Choroid plexus epithelial cell (primary cell): ENCODE measurements at regions not wholly inside any gene's neighbourhood (a gene's known extent, or its start where the extent isn't known, plus 50 kb on each side); places are given as distances from the start of the nearest gene placed in this dataset.

ENCODE experiments used
- DNase-seq: peaks from one replicate; pipeline ENCODE4 v3.0.0-alpha.2; 2010; ENCODE audit warnings: low read depth
- H3K4me3 ChIP-seq: 2 replicates; pipeline ENCODE4 v1.5.1; 2011; ENCODE audit warnings: low read depth, mild to moderate bottlenecking, control low read depth, low read length, moderate library complexity
- CTCF ChIP-seq: conservative IDR thresholded peaks from 2 replicates; pipeline ENCODE4 v1.5.1; 2011; ENCODE audit warnings: low read depth, mild to moderate bottlenecking, control low read depth, inconsistent platforms, low read length, moderate library complexity

- TF ChIP-seq CTCF = no peak
- no peak overlapping the region for H3K4me3 ChIP-seq
- no peak for DNase-seq
Observed at GRCh38 chr16:49024896-49025295, 256.7 kb downstream of the CBLN1 start.

- TF ChIP-seq CTCF = no peak
- no peak for DNase-seq
- H3K4me3 ChIP-seq = no peak overlapping the region
Observed at GRCh38 chr16:49024016-49024415, 257.6 kb downstream of the CBLN1 start.

GRCh38 chr16:49023050-49023449, 258.6 kb downstream of the CBLN1 start:
- no peak for DNase-seq
- H3K4me3 ChIP-seq = no peak overlapping the region
- TF ChIP-seq CTCF = no peak

- no peak for TF ChIP-seq CTCF
- no peak for DNase-seq
Observed at GRCh38 chr16:49022351-49022963, 259.2 kb downstream of the CBLN1 start.

GRCh38 chr16:49021136-49021535, 260.5 kb downstream of the CBLN1 start:
- DNase-seq = no peak
- TF ChIP-seq CTCF = no peak
- no peak overlapping the region for H3K4me3 ChIP-seq

More at GRCh38 chr16:49022351-49022963, 259.2 kb downstream of the CBLN1 start:
- H3K4me3 ChIP-seq = no peak overlapping the region

GRCh38 chr16:49020436-49020835, 261.2 kb downstream of the CBLN1 start:
- TF ChIP-seq CTCF = no peak
- no peak overlapping the region for H3K4me3 ChIP-seq
- no peak for DNase-seq

- no peak for DNase-seq
- no peak for TF ChIP-seq CTCF
- no peak overlapping the region for H3K4me3 ChIP-seq
Observed at GRCh38 chr16:49019831-49020230, 261.8 kb downstream of the CBLN1 start.
